ENCODE measurements at regions not wholly inside any gene's neighbourhood (a gene's known extent, or its start where the extent isn't known, plus 50 kb on each side); places are given as distances from the start of the nearest gene placed in this dataset.

- no peak overlapping the region for H3K4me3 ChIP-seq (ENCODE audit: low read depth, low read length)
- H3K36me3 ChIP-seq (ENCODE audit: control insufficient read depth in 1 of 2, insufficient read depth in 2 of 2, low read length in 2 of 2): no peaks in the 10 kb centered on the region
- peaks cover 3 to 11% of the 10 kb centered on the region in 2 experiments for H3K4me1 ChIP-seq (ENCODE audit: control insufficient read depth in 1 of 2, insufficient read depth in 2 of 2, low read length in 2 of 2)
- no peaks in the 10 kb centered on the region for H3K79me2 ChIP-seq (ENCODE audit: control insufficient read depth, insufficient read depth, low read length, poor library complexity)
- no peak overlapping the region for H3K18ac ChIP-seq (ENCODE audit: low read length)
- H2AK5ac ChIP-seq (ENCODE audit: low read length): no peak overlapping the region
- H4K8ac ChIP-seq (ENCODE audit: low read depth, low read length): no peak overlapping the region
- H2AFZ ChIP-seq (ENCODE audit: insufficient read depth, low read length, poor library complexity): no peak overlapping the region
- H3K14ac ChIP-seq (ENCODE audit: low read length): no peak overlapping the region
- no peak overlapping the region for H3K9ac ChIP-seq (ENCODE audit: low read length)
- no peak overlapping the region for H4K91ac ChIP-seq (ENCODE audit: low read depth, low read length)
- no peak overlapping the region for H3K4ac ChIP-seq (ENCODE audit: low read depth, low read length)
- no peak for DNase-seq
- H2BK5ac ChIP-seq (ENCODE audit: low read depth, low read length, poor library complexity): no peak overlapping the region
- no peaks in the 10 kb centered on the region for H3K9me3 ChIP-seq (ENCODE audit: insufficient read depth, low read depth, low read length)
- H2BK12ac ChIP-seq (ENCODE audit: low read length): no peak overlapping the region
- H3K23ac ChIP-seq (ENCODE audit: low read length): no peak overlapping the region
- H3K79me1 ChIP-seq (ENCODE audit: low read length): no peaks in the 10 kb centered on the region
- H4K12ac ChIP-seq (ENCODE audit: low read depth, low read length): no peak overlapping the region
- H3K27ac ChIP-seq (ENCODE audit: low read depth, low read length): no peak overlapping the region
- no peaks in the 10 kb centered on the region for H3K27me3 ChIP-seq (ENCODE audit: insufficient read depth, low read length)
- WGBS (ENCODE audit: extremely low coverage, insufficient coverage, insufficient read length): no CpG with 5 or more reads among the region's 3 CpGs
- H2BK120ac ChIP-seq (ENCODE audit: insufficient read depth, low read length, poor library complexity): no peak overlapping the region
- no peak overlapping the region for H3K4me2 ChIP-seq (ENCODE audit: low read length)
Observed at GRCh38 chr11:115736146-115736545, 231.9 kb upstream of the CADM1 start.

- Histone ChIP-seq H3K79me1 (ENCODE audit: low read length) (no peaks in the 10 kb centered on the region), H3K9ac (ENCODE audit: low read length) (no peak overlapping the region), H3K18ac (ENCODE audit: low read length) (no peak overlapping the region), H3K4ac (ENCODE audit: low read depth, low read length) (no peak overlapping the region), H2BK120ac (ENCODE audit: insufficient read depth, low read length, poor library complexity) (no peak overlapping the region), H3K23ac (ENCODE audit: low read length) (no peak overlapping the region), H3K27me3 (ENCODE audit: insufficient read depth, low read length) (no peaks in the 10 kb centered on the region), H2BK12ac (ENCODE audit: low read length) (no peak overlapping the region), H3K4me2 (ENCODE audit: low read length) (no peak overlapping the region), H4K12ac (ENCODE audit: low read depth, low read length) (no peak overlapping the region), H4K8ac (ENCODE audit: low read depth, low read length) (no peak overlapping the region), H3K27ac (ENCODE audit: low read depth, low read length) (no peak overlapping the region), H4K91ac (ENCODE audit: low read depth, low read length) (no peak overlapping the region), H2BK5ac (ENCODE audit: low read depth, low read length, poor library complexity) (no peak overlapping the region), H3K9me3 (ENCODE audit: insufficient read depth, low read depth, low read length) (peaks cover 2% of the 10 kb centered on the region), H2AFZ (ENCODE audit: insufficient read depth, low read length, poor library complexity) (no peak overlapping the region), H3K36me3 (ENCODE audit: control insufficient read depth in 1 of 2, insufficient read depth in 2 of 2, low read length in 2 of 2) (no peaks in the 10 kb centered on the region), H3K4me1 (ENCODE audit: control insufficient read depth in 1 of 2, insufficient read depth in 2 of 2, low read length in 2 of 2) (peaks cover 5 to 6% of the 10 kb centered on the region in 2 experiments), H3K4me3 (ENCODE audit: low read depth, low read length) (no peak overlapping the region), H3K79me2 (ENCODE audit: control insufficient read depth, insufficient read depth, low read length, poor library complexity) (no peaks in the 10 kb centered on the region), H3K14ac (ENCODE audit: low read length) (no peak overlapping the region), H2AK5ac (ENCODE audit: low read length) (no peak overlapping the region)
- no CpG with 5 or more reads among the region's 2 CpGs for WGBS (ENCODE audit: extremely low coverage, insufficient coverage, insufficient read length)
- DNase-seq: peak; percentile 82 to 90
Observed at GRCh38 chr11:115724666-115725065, 220.5 kb upstream of the CADM1 start.

DNA sequence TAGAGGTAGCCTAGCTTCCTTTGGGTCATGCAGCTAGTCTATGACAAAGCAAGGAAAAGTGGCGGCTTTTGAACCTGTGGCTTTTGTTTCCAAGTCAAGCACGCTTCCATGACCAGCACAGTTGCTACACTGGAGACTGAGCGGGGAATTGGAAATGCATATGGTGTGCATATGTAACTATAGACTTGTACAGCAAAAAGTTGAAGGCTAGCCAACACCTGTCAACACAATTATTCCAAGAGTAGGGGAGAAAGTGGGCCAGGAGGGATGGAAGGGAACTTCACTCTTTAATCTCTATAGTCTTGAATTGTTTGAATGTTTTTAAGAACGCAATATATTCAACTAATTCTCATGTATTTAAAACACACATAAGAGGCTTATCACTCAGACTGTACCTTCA, 218.5 kb upstream of the CADM1 start:
- no peak overlapping the region for H2BK12ac ChIP-seq (ENCODE audit: low read length)
- H2AK5ac ChIP-seq (ENCODE audit: low read length): no peak overlapping the region
- WGBS (ENCODE audit: extremely low coverage, insufficient coverage, insufficient read length): no CpG with 5 or more reads among the region's 4 CpGs
- H3K18ac ChIP-seq (ENCODE audit: low read length): no peak overlapping the region
- no peak overlapping the region for H3K14ac ChIP-seq (ENCODE audit: low read length)
- no peaks in the 10 kb centered on the region for H3K27me3 ChIP-seq (ENCODE audit: insufficient read depth, low read length)
- no peak overlapping the region for H4K8ac ChIP-seq (ENCODE audit: low read depth, low read length)
- no peak overlapping the region for H3K23ac ChIP-seq (ENCODE audit: low read length)
- H3K4ac ChIP-seq (ENCODE audit: low read depth, low read length): no peak overlapping the region
- H3K4me1 ChIP-seq (ENCODE audit: control insufficient read depth in 1 of 2, insufficient read depth in 2 of 2, low read length in 2 of 2): peaks cover 2% of the 10 kb centered on the region in 2 experiments
- no peak overlapping the region for H3K4me2 ChIP-seq (ENCODE audit: low read length)
- H2BK120ac ChIP-seq (ENCODE audit: insufficient read depth, low read length, poor library complexity): no peak overlapping the region
- no peaks in the 10 kb centered on the region for H3K79me1 ChIP-seq (ENCODE audit: low read length)
- H4K91ac ChIP-seq (ENCODE audit: low read depth, low read length): no peak overlapping the region
- H3K9me3 ChIP-seq (ENCODE audit: insufficient read depth, low read depth, low read length): peaks cover 2% of the 10 kb centered on the region
- no peaks in the 10 kb centered on the region for H3K36me3 ChIP-seq (ENCODE audit: control insufficient read depth in 1 of 2, insufficient read depth in 2 of 2, low read length in 2 of 2)
- no peak overlapping the region for H4K12ac ChIP-seq (ENCODE audit: low read depth, low read length)
- no peak for DNase-seq
- no peak overlapping the region for H2AFZ ChIP-seq (ENCODE audit: insufficient read depth, low read length, poor library complexity)
- H3K79me2 ChIP-seq (ENCODE audit: control insufficient read depth, insufficient read depth, low read length, poor library complexity): no peaks in the 10 kb centered on the region
- H3K27ac ChIP-seq (ENCODE audit: low read depth, low read length): no peak overlapping the region
- no peak overlapping the region for H3K4me3 ChIP-seq (ENCODE audit: low read depth, low read length)
- no peak overlapping the region for H2BK5ac ChIP-seq (ENCODE audit: low read depth, low read length, poor library complexity)
- H3K9ac ChIP-seq (ENCODE audit: low read length): no peak overlapping the region

DNA sequence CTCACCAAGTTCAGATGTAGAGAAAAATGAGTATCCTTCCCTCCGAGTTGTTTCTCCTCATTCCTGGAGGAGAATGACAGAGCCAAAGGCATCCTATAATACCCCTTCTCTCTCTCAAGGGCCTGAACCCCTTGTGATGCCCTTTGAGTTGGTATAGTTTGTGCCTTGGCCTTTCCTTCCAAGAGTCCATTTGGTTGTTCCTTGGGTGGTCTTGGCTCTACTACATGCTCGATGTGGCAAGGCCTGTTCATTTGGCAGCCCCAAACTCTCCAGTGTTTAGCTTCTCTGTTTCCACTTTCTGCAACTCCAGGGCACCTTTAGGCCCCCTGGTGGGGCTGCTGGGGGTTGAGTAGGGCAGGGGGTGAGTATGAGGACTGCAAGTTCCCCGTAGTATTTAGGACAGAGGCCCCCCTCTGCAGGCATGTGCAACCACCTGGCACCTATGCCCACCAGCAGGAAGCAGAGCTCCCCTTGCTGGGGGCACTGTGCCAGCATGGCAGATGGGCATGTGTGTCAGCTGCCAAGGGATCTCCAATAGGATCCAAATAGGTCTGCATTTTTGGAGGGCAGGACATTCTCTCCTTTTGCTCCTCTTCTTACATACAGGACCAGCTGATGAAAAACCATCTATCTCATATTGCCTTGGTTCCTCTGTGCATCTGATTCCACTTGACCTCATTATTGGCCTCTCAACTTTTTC, 217.2 kb upstream of the CADM1 start:
- DNase-seq: no peak
- no peak overlapping the region for H4K8ac ChIP-seq (ENCODE audit: low read depth, low read length)
- no peak overlapping the region for H2AFZ ChIP-seq (ENCODE audit: insufficient read depth, low read length, poor library complexity)
- peaks cover 3% of the 10 kb centered on the region for H3K79me1 ChIP-seq (ENCODE audit: low read length)
- no peaks in the 10 kb centered on the region for H3K79me2 ChIP-seq (ENCODE audit: control insufficient read depth, insufficient read depth, low read length, poor library complexity)
- no peak overlapping the region for H4K12ac ChIP-seq (ENCODE audit: low read depth, low read length)
- H3K18ac ChIP-seq (ENCODE audit: low read length): no peak overlapping the region
- no peak overlapping the region for H3K4me3 ChIP-seq (ENCODE audit: low read depth, low read length)
- H2AK5ac ChIP-seq (ENCODE audit: low read length): no peak overlapping the region
- no peak overlapping the region for H4K91ac ChIP-seq (ENCODE audit: low read depth, low read length)
- H3K27me3 ChIP-seq (ENCODE audit: insufficient read depth, low read length): no peaks in the 10 kb centered on the region
- H2BK5ac ChIP-seq (ENCODE audit: low read depth, low read length, poor library complexity): no peak overlapping the region
- no peak overlapping the region for H3K4me2 ChIP-seq (ENCODE audit: low read length)
- no peak overlapping the region for H3K14ac ChIP-seq (ENCODE audit: low read length)
- no peak overlapping the region for H2BK12ac ChIP-seq (ENCODE audit: low read length)
- H3K36me3 ChIP-seq (ENCODE audit: control insufficient read depth in 1 of 2, insufficient read depth in 2 of 2, low read length in 2 of 2): no peaks in the 10 kb centered on the region
- no peak overlapping the region for H2BK120ac ChIP-seq (ENCODE audit: insufficient read depth, low read length, poor library complexity)
- H3K23ac ChIP-seq (ENCODE audit: low read length): no peak overlapping the region
- H3K4me1 ChIP-seq (ENCODE audit: control insufficient read depth in 1 of 2, insufficient read depth in 2 of 2, low read length in 2 of 2): no peaks in the 10 kb centered on the region
- peaks cover 2% of the 10 kb centered on the region for H3K9me3 ChIP-seq (ENCODE audit: insufficient read depth, low read depth, low read length)
- no peak overlapping the region for H3K4ac ChIP-seq (ENCODE audit: low read depth, low read length)
- H3K9ac ChIP-seq (ENCODE audit: low read length): no peak overlapping the region
- H3K27ac ChIP-seq (ENCODE audit: low read depth, low read length): no peak overlapping the region
- no CpG with 5 or more reads among the region's 3 CpGs for WGBS (ENCODE audit: extremely low coverage, insufficient coverage, insufficient read length)

Data from trophoblast cell (in vitro differentiated cells and primary cell).